Smooth muscle cell (in vitro differentiated cells): ENCODE measurements at regions not wholly inside any gene's neighbourhood (a gene's known extent, or its start where the extent isn't known, plus 50 kb on each side); places are given as distances from the start of the nearest gene placed in this dataset.

ENCODE experiments used
- DNase-seq: peaks from one replicate; lab custom pipeline; 2025; ENCODE audit not compliant: unreplicated experiment; lab: John Stamatoyannopoulos, UW
- H2AFZ ChIP-seq: fragments of 200-600 bp; sonication (generic); 2 replicates; pipeline ENCODE4 v1.6.0; 2016; ENCODE audit warnings: antibody characterized with exemption, low read depth, mild to moderate bottlenecking
- H3F3A ChIP-seq: fragments of 200-600 bp; sonication (generic); 2 replicates; pipeline ENCODE4 v1.6.0; 2017; ENCODE audit warnings: antibody characterized with exemption, low read depth
- H3K27ac ChIP-seq: fragments of 200-600 bp; sonication (generic); 2 replicates; pipeline ENCODE4 v1.5.1; 2016; ENCODE audit warnings: low read depth, mild to moderate bottlenecking
- H3K27me3 ChIP-seq: fragments of 200-600 bp; sonication (generic); 2 replicates; pipeline ENCODE4 v1.6.1; 2016; ENCODE audit warnings: low read depth, mild to moderate bottlenecking
- H3K36me3 ChIP-seq: fragments of 200-600 bp; sonication (generic); 2 replicates; pipeline ENCODE4 v1.5.1; 2016; ENCODE audit warnings: low read depth
- H3K4me1 ChIP-seq: fragments of 200-600 bp; sonication (generic); 2 replicates; pipeline ENCODE4 v1.5.1; 2016; ENCODE audit warnings: low read depth
- H3K4me2 ChIP-seq: fragments of 200-600 bp; sonication (generic); 2 replicates; pipeline ENCODE4 v1.6.0; 2016; ENCODE audit warnings: mild to moderate bottlenecking
- H3K4me3 ChIP-seq: fragments of 200-600 bp; sonication (generic); 2 replicates; pipeline ENCODE4 v1.5.1; 2016; ENCODE audit warnings: mild to moderate bottlenecking
- H3K79me2 ChIP-seq: fragments of 200-600 bp; sonication (generic); 2 replicates; pipeline ENCODE4 v1.6.0; 2016; ENCODE audit warnings: low read depth, mild to moderate bottlenecking
- H3K9ac ChIP-seq: fragments of 200-600 bp; sonication (generic); 2 replicates; pipeline ENCODE4 v1.6.0; 2016; ENCODE audit warnings: low read depth
- H3K9me3 ChIP-seq: fragments of 200-600 bp; sonication (generic); replicated peaks from 2 replicates; pipeline ENCODE4 v1.5.1; 2016; ENCODE audit warnings: low read depth
- H4K20me1 ChIP-seq: fragments of 200-600 bp; sonication (generic); 2 replicates; pipeline ENCODE4 v1.6.0; 2016; ENCODE audit warnings: low read depth
- WGBS: methylation state at CpG from one replicate; pipeline ENCODE4 v1.1.7; 2016; ENCODE audit warnings: low lambda C conversion rate; 5-methylcytosine and 5-hydroxymethylcytosine counted together
- TF ChIP-seq, protein P1 (sequence below): fragments of 200-600 bp; sonication (generic); IDR thresholded peaks from 2 replicates; pipeline ENCODE4 v1.5.1; 2017; ENCODE audit warnings: borderline replicate concordance, mild to moderate bottlenecking, antibody characterized with exemption; ENCODE audit not compliant: insufficient read depth, poor library complexity, severe bottlenecking

GRCh38 chr11:134560066-134560465 lies 148.0 kb upstream of the B3GAT1 start:
- Histone ChIP-seq H3K4me3 (no peak overlapping the region), H3F3A (no peaks in the 10 kb centered on the region), H3K9me3 (no peaks in the 10 kb centered on the region), H3K27me3 (no peaks in the 10 kb centered on the region), H4K20me1 (no peaks in the 10 kb centered on the region), H2AFZ (no peak overlapping the region), H3K27ac (no peak overlapping the region), H3K4me1 (no peaks in the 10 kb centered on the region), H3K79me2 (no peaks in the 10 kb centered on the region), H3K4me2 (no peak overlapping the region), H3K9ac (no peak overlapping the region), H3K36me3 (no peaks in the 10 kb centered on the region)
- TF ChIP-seq, protein P1, sequence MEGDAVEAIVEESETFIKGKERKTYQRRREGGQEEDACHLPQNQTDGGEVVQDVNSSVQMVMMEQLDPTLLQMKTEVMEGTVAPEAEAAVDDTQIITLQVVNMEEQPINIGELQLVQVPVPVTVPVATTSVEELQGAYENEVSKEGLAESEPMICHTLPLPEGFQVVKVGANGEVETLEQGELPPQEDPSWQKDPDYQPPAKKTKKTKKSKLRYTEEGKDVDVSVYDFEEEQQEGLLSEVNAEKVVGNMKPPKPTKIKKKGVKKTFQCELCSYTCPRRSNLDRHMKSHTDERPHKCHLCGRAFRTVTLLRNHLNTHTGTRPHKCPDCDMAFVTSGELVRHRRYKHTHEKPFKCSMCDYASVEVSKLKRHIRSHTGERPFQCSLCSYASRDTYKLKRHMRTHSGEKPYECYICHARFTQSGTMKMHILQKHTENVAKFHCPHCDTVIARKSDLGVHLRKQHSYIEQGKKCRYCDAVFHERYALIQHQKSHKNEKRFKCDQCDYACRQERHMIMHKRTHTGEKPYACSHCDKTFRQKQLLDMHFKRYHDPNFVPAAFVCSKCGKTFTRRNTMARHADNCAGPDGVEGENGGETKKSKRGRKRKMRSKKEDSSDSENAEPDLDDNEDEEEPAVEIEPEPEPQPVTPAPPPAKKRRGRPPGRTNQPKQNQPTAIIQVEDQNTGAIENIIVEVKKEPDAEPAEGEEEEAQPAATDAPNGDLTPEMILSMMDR: no peak
- WGBS: 69% methylated on average over 6 of the region's 6 CpGs
- no peak for DNase-seq

- Histone ChIP-seq H3K9ac (no peak overlapping the region), H3K4me1 (no peaks in the 10 kb centered on the region), H3K27me3 (no peaks in the 10 kb centered on the region), H3K27ac (no peak overlapping the region), H3F3A (no peaks in the 10 kb centered on the region), H3K79me2 (no peaks in the 10 kb centered on the region), H4K20me1 (no peaks in the 10 kb centered on the region), H3K4me3 (no peak overlapping the region), H3K4me2 (no peak overlapping the region), H3K9me3 (no peaks in the 10 kb centered on the region), H3K36me3 (no peaks in the 10 kb centered on the region), H2AFZ (no peak overlapping the region)
- DNase-seq: no peak
- WGBS: 62% methylated on average over 9 of the region's 9 CpGs
- TF ChIP-seq, protein P1: no peak
Observed at GRCh38 chr11:134559602-134559962, 147.5 kb upstream of the B3GAT1 start.

- Histone ChIP-seq H3K79me2 (no peaks in the 10 kb centered on the region), H3K4me3 (no peak overlapping the region), H3K4me2 (no peak overlapping the region), H4K20me1 (no peaks in the 10 kb centered on the region), H2AFZ (no peak overlapping the region), H3K9me3 (no peaks in the 10 kb centered on the region), H3K27ac (no peak overlapping the region), H3K4me1 (no peaks in the 10 kb centered on the region), H3K27me3 (no peaks in the 10 kb centered on the region), H3K9ac (no peak overlapping the region), H3F3A (no peaks in the 10 kb centered on the region), H3K36me3 (no peaks in the 10 kb centered on the region)
- TF ChIP-seq, protein P1: no peak
- no peak for DNase-seq
- WGBS: 84% methylated on average over 9 of the region's 16 CpGs
Observed at GRCh38 chr11:134558916-134559601, 147.0 kb upstream of the B3GAT1 start.

GRCh38 chr11:134558258-134558835 lies 146.3 kb upstream of the B3GAT1 start:
- no peak overlapping the region for H2AFZ ChIP-seq
- peak overlapping the region; percentile 42 for H3K27ac ChIP-seq
- H4K20me1 ChIP-seq: no peaks in the 10 kb centered on the region

More at GRCh38 chr11:134558258-134558835, 146.3 kb upstream of the B3GAT1 start:
- H3K27me3 ChIP-seq: no peaks in the 10 kb centered on the region
- no peaks in the 10 kb centered on the region for H3K4me1 ChIP-seq
- H3K4me3 ChIP-seq: no peak overlapping the region
- TF ChIP-seq, protein P1: no peak
- no peak overlapping the region for H3K4me2 ChIP-seq
- no peaks in the 10 kb centered on the region for H3K36me3 ChIP-seq
- no peak overlapping the region for H3K9ac ChIP-seq
- 91% methylated on average over 4 of the region's 4 CpGs for WGBS
- no peaks in the 10 kb centered on the region for H3F3A ChIP-seq
- no peak for DNase-seq
- H3K79me2 ChIP-seq: no peaks in the 10 kb centered on the region
- no peaks in the 10 kb centered on the region for H3K9me3 ChIP-seq
